Sigmoid colon (tissue), 4 donors: ENCODE measurements at regions not wholly inside any gene's neighbourhood (a gene's known extent, or its start where the extent isn't known, plus 50 kb on each side); places are given as distances from the start of the nearest gene placed in this dataset.

Source experiments
- POLR2A ChIP-seq, 2 donors: fragments of 450-650 bp; IDR thresholded peaks; one replicate each; pipeline ENCODE4 v1.6.1; 2016; ENCODE audit warnings: antibody characterized with exemption in 2 of 2, mild to moderate bottlenecking in 2 of 2, moderate library complexity in 2 of 2
- POLR2AphosphoS5 ChIP-seq, 4 donors: sonication (generic); formaldehyde crosslinking; IDR thresholded peaks; one replicate each; pipeline ENCODE4 v1.6.1; 2017; ENCODE audit warnings: antibody characterized with exemption in 4 of 4
- TF ChIP-seq, protein P1 (sequence below), 4 experiments: fragments of 450-650 bp in 3 of 4; fragments of 200-600 bp in 1 of 4; IDR thresholded peaks; one replicate each; pipeline ENCODE4 v1.5.1; 2016 to 2019; ENCODE audit warnings: antibody characterized with exemption in 4 of 4, mild to moderate bottlenecking in 3 of 4, moderate library complexity in 2 of 4

DNA sequence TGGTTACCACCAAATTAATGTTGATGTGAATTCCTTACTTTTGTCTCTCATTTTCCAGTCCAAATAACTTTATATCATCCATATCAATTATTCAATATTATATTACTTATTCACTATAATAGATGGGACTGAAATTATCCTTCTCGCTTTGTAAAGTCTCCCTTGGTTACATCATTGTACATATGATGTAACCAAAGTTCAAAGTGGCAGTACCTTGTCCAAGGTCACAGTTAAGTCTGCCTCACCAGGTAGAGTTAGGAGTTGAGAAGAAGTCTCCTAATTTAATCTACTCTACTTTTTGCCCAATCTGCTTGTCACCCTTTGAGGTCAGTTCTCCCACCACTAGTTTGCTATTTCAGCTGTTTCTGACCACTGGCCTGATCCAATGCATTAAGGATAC lies 83.7 kb upstream of the CLINT1 start:
- TF ChIP-seq, protein P1, sequence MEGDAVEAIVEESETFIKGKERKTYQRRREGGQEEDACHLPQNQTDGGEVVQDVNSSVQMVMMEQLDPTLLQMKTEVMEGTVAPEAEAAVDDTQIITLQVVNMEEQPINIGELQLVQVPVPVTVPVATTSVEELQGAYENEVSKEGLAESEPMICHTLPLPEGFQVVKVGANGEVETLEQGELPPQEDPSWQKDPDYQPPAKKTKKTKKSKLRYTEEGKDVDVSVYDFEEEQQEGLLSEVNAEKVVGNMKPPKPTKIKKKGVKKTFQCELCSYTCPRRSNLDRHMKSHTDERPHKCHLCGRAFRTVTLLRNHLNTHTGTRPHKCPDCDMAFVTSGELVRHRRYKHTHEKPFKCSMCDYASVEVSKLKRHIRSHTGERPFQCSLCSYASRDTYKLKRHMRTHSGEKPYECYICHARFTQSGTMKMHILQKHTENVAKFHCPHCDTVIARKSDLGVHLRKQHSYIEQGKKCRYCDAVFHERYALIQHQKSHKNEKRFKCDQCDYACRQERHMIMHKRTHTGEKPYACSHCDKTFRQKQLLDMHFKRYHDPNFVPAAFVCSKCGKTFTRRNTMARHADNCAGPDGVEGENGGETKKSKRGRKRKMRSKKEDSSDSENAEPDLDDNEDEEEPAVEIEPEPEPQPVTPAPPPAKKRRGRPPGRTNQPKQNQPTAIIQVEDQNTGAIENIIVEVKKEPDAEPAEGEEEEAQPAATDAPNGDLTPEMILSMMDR (IDR thresholded peaks at IDR 0.05) = no peak
- TF ChIP-seq POLR2A (IDR thresholded peaks at IDR 0.05) (no peak), POLR2AphosphoS5 (IDR thresholded peaks at IDR 0.05) (no peak)
